Myocyte (in vitro differentiated cells): ENCODE measurements at regions not wholly inside any gene's neighbourhood (a gene's known extent, or its start where the extent isn't known, plus 50 kb on each side); places are given as distances from the start of the nearest gene placed in this dataset.
A peak's percentile ranks its signal among the peaks of the same experiment; 100 is the strongest.

Experiments used
- DNase-seq: peaks from one replicate; pipeline ENCODE4 v3.0.0-alpha.2; 2012; ENCODE audit warnings: low read depth

- no peak for DNase-seq
These were observed 101.3 kb upstream of the NPFFR2 start for GRCh38 chr4:71930459-71930858.

GRCh38 chr4:71932941-71933340 lies 98.9 kb upstream of the NPFFR2 start:
- no peak for DNase-seq

- DNase-seq: no peak
These were observed 93.0 kb upstream of the NPFFR2 start for GRCh38 chr4:71938776-71939175.

GRCh38 chr4:71941001-71941400 lies 90.8 kb upstream of the NPFFR2 start:
- DNase-seq: peak; percentile 7

GRCh38 chr4:71944956-71945355 lies 86.8 kb upstream of the NPFFR2 start:
- no peak for DNase-seq

GRCh38 chr4:71945791-71946190 lies 86.0 kb upstream of the NPFFR2 start:
- no peak for DNase-seq

GRCh38 chr4:71958978-71959377 lies 72.8 kb upstream of the NPFFR2 start:
- DNase-seq: no peak

GRCh38 chr4:71962622-71963264 lies 69.1 kb upstream of the NPFFR2 start:
- no peak for DNase-seq

- DNase-seq: peak; percentile 51
These were observed 57.1 kb upstream of the NPFFR2 start for GRCh38 chr4:71974681-71975080.

GRCh38 chr4:71976523-71976922 lies 55.3 kb upstream of the NPFFR2 start:
- DNase-seq: no peak

GRCh38 chr4:71978210-71978835 lies 53.5 kb upstream of the NPFFR2 start:
- DNase-seq: no peak

GRCh38 chr4:71980976-71981375 lies 50.8 kb upstream of the NPFFR2 start:
- no peak for DNase-seq
